ENCODE measurements at regions not wholly inside any gene's neighbourhood (a gene's known extent, or its start where the extent isn't known, plus 50 kb on each side); places are given as distances from the start of the nearest gene placed in this dataset.

DNA sequence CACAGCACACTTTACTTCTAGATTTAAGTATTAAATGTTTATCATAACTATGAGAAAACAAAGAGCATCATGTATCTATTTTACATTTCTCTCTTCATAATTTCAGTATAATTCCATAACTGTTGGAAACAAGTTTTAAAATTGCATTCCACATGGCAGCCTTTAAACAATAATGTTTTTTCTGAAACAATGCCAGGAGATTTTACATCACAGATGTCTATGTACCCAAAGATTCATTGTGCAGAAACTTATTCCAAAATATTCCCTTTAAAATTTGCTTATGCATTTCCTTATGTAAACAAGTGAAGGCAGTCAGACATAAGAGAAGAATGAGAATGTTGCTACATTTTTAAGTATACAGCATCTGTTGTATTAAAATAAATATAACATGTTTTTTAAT is 324.9 kb upstream of the COL8A1 start:
- Histone ChIP-seq H2BK120ac (ENCODE audit: low read depth, low read length, poor library complexity, severe bottlenecking) (no peak overlapping the region), H3K23me2 (ENCODE audit: insufficient read length, low read depth, low read length, poor library complexity, severe bottlenecking) (no peaks in the 10 kb centered on the region), H3K79me1 (ENCODE audit: insufficient read depth, low read depth, low read length, poor library complexity, severe bottlenecking) (no peaks in the 10 kb centered on the region), H2BK20ac (ENCODE audit: low read depth, low read length, poor library complexity, severe bottlenecking) (no peak overlapping the region), H2AFZ (ENCODE audit: low read length) (no peak overlapping the region), H3K4ac (ENCODE audit: low read depth, low read length) (no peak overlapping the region), H4K91ac (ENCODE audit: insufficient read length, low read depth, low read length) (no peak overlapping the region), H3K23ac (ENCODE audit: insufficient read length, low read depth, low read length) (no peak overlapping the region), H3K27me3 (ENCODE audit: insufficient read depth, low read length) (no peaks in the 10 kb centered on the region), H4K8ac (replicated peaks; ENCODE audit: insufficient read length, low read depth, low read length) (no peak overlapping the region), H3T11ph (ENCODE audit: low read length) (no peak overlapping the region), H2BK12ac (ENCODE audit: insufficient read length, low read depth, low read length) (no peak overlapping the region), H3K9ac (ENCODE audit: extremely low read depth, insufficient read length, low read length) (no peak overlapping the region), H3K14ac (ENCODE audit: insufficient read depth, low read length) (no peak overlapping the region), H4K5ac (ENCODE audit: insufficient read length, low read depth, low read length) (no peak overlapping the region), H2AK5ac (ENCODE audit: insufficient read length, low read length) (no peak overlapping the region), H2BK5ac (ENCODE audit: insufficient read length, low read length) (no peak overlapping the region), H3K4me2 (ENCODE audit: insufficient read depth, insufficient read length, low read length) (no peak overlapping the region), H2BK15ac (ENCODE audit: low read depth, low read length) (no peak overlapping the region), H3K27ac (ENCODE audit: insufficient read length, low read depth, low read length) (no peak overlapping the region), H3K79me2 (ENCODE audit: insufficient read depth, low read length) (no peaks in the 10 kb centered on the region), H3K56ac (ENCODE audit: insufficient read length, low read depth, low read length) (no peak overlapping the region), H3K9me3 (ENCODE audit: control insufficient read depth, low read depth, low read length) (no peaks in the 10 kb centered on the region), H3K18ac (ENCODE audit: insufficient read length, low read depth, low read length) (no peak overlapping the region), H4K20me1 (ENCODE audit: control insufficient read depth, insufficient read depth, insufficient read length) (no peaks in the 10 kb centered on the region), H3K4me1 (ENCODE audit: insufficient read depth, low read length) (no peaks in the 10 kb centered on the region)
- TF ChIP-seq, protein P1, sequence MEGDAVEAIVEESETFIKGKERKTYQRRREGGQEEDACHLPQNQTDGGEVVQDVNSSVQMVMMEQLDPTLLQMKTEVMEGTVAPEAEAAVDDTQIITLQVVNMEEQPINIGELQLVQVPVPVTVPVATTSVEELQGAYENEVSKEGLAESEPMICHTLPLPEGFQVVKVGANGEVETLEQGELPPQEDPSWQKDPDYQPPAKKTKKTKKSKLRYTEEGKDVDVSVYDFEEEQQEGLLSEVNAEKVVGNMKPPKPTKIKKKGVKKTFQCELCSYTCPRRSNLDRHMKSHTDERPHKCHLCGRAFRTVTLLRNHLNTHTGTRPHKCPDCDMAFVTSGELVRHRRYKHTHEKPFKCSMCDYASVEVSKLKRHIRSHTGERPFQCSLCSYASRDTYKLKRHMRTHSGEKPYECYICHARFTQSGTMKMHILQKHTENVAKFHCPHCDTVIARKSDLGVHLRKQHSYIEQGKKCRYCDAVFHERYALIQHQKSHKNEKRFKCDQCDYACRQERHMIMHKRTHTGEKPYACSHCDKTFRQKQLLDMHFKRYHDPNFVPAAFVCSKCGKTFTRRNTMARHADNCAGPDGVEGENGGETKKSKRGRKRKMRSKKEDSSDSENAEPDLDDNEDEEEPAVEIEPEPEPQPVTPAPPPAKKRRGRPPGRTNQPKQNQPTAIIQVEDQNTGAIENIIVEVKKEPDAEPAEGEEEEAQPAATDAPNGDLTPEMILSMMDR (conservative IDR thresholded peaks at IDR 0.05), result no peak
- Mint-ChIP-seq H3K27ac (no peak overlapping the region), H3K4me1 (no peaks in the 10 kb centered on the region), H3K36me3 (ENCODE audit: insufficient read depth in 1 of 3, low read depth in 3 of 3) (peaks cover 0 to 7% (median 2%) of the 10 kb centered on the region in 3 experiments; a peak in 5 of 7 replicates), H3K27me3 (ENCODE audit: low read depth) (no peaks in the 10 kb centered on the region), H3K4me3 (no peak overlapping the region), H3K9me3 (peaks cover 14% of the 10 kb centered on the region in 2 experiments)
- DNase-seq, result no peak
